HG03039 (cell line): ENCODE measurements at regions not wholly inside any gene's neighbourhood (a gene's known extent, or its start where the extent isn't known, plus 50 kb on each side); places are given as distances from the start of the nearest gene placed in this dataset.
A peak's percentile ranks its signal among the peaks of the same experiment; 100 is the strongest.
"Not testable (repeated sequence)": the region's sequence is repeated elsewhere in the genome, so short reads cannot be mapped to it uniquely, and the experiment has no call there.

Experiments
- ATAC-seq: cut with Tn5 transposase; IDR thresholded peaks from one replicate; pipeline ENCODE4 v1.9.1; 2021; ENCODE audit warnings: mild to moderate bottlenecking, moderate library complexity; ENCODE audit not compliant: unreplicated experiment

DNA sequence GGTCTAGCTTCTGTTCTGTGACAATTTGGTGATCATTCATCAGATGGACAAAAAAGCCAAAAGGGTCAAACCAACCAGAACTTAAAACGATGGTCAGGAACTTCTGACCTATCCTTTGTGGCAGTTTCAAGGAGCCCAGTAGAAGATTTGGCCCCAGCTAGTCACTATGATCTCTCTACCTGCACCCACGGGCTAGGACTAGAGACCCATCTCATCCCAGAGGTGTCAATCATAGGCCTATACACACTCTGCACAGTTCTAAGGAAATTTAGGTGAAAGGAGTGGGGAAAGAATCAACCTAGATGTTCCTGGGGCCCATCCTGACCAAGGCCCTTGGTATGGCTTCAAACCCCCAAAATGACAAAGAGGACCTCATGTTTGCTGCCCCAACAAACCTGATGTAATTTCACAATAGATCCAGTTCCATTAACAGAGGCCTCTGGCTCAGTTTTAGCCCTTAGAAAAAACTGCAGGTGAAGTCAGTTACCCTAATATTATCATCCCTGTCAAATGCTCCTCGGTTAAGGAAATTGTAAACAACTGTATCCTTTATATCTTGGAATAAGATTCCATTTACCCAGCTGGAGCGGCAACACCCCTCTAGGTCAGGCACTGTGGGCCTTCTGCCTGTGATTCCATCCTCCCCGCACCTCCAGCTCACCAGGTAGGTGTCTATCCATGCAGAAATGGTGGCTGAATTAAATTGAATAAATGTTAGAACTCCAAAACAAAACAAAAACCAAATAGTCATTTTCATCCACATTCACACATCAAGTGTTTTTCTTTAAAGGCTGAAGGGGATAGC is 138.7 kb downstream of the ENC1 start:
- ATAC-seq: no peak

DNA sequence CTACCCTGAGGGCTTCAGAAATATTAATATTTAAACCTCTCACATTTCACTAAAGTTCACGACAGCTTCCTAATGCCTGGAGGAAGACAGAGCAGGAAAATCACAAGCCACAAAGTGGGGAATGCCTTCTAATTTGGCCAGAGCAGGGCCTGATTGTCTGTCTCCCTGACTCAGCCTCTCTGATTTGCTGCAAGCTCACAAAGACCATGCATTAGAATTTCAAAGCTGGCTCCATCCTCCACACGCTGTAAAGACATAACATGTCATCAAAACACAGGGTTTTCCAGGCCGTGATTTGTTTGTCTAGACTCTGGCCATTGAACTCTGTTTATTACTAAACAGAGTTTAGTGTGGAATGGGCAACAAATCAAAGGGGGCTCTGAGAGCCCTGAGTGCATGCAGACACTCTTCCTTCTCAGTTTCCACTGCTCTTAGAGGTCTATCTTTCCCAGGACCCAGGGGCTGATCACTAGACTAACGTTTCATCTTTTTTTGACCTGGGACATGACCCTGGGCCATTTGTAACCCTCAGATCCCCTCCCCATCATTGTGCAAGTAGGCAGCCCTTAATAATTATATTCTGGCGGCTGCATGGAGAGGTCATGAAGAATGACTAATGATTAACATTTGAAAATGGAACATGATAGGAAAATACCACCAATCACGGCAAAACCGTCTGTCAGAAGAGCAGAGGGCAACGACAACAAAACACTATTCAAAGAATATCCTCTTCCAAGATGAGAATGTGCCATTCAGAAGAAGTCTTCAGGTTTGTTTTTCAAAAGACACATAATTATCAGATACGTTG is 140.2 kb downstream of the ENC1 start:
- ATAC-seq: no peak

DNA sequence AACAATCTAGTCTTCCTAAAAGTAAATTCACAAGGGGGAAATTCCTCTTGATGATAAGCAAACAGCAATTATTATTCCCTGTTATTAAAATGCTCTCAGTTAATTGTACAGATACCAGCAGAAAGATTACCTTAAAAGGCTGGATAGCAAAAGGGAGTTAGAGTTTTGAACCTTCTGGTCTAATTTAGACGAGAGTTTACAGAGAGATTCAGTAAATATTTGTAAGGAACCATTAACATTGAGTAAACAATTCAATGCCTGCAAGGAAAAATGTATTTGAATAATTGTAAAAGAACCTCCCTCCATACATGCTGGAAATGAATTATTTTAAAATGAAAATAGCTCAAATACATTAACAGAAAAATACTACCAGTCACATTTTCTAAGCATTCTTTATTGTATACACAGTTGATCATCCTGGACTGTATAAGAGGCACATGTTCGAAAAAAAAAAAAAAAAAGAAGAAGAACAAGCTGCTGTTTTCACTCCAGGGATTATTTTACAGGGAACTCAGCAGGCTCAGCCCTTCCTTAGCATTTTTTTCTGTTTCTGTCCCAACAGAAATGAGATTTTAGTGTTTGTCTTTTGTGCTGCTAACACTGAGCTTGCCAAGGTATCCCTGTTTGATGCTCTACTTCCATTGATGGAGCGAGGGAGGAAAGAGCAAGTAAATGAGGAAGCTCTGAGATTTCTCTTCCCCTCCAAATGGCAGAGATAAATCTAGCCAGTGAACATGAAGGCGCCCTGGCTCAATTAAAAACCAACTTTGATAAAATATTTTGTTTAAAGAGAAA is 141.1 kb downstream of the ENC1 start:
- no peak for ATAC-seq

DNA sequence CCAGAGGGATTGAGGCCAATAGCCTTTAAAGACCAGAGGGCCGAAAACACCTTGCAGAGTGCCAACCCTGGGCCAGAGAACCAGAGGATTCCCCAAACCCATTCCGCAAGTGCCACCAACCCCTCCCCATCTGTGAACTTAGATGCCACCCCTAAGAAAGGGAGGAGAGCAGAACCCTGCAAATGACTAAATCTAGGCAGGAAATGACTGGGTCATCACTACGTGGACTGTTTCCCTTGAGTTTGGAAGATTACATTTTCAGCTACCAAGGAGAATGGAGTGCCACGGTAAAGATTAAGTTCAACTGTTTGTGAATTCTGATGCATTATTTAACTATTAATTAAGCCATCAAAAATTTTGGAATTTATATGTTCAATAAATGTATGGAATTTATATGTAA is 142.8 kb downstream of the ENC1 start:
- no peak for ATAC-seq

DNA sequence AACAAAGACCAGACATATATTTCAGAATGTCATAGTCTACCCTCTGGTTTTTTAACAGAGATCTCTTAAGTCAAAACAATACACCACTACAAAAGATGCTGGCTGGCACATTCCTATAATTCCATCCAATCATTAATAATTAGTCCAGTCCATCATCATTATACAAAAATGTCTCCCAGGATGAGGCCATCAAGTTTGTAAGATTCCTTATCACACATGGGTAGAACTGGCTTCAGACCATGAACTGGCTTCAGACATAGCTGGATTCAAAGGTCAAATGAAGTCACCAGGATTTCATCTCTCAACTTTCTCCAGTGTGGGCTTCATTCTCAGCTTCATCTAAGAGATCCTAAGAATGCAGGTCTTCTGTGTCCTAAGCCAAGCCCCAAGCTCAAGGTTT is 147.1 kb downstream of the ENC1 start:
- no peak for ATAC-seq

DNA sequence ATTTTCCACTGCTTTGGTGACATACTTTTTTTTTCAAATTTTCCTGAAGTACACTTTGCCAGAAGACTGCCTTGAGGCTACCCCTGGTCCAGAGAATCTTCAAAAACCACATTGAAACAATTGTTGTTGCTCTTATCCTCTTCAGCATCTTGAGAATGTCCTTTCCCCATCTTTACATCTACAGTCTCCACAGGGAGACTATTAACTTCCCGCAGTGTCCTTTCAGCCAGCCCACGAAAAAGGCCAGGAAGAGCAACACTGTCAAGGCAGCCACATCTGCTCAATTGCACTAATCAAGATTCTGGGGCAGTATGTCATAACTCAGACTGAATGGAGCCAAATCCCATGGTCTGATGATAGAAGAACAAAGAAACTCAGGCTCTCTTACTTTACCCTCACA is 148.3 kb downstream of the ENC1 start:
- ATAC-seq: no peak

DNA sequence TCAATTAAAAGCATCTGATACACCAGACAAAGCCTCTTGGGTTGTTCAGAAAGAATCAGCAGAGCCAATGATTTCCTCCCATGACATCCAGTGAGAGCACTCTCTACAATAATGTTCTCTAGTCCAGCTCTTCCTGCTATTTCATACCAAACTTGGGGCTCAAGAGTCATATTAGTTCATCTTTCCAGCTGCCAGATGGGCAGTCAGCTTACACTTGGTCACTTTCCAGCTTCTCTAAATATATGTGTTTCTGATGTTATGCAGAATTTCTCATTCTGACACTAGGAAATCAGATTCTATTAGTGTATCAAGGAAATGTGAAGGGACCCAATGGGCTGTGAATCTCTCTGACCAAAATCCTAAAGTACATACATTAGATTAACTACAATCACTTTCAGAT is 148.9 kb downstream of the ENC1 start:
- no peak for ATAC-seq

DNA sequence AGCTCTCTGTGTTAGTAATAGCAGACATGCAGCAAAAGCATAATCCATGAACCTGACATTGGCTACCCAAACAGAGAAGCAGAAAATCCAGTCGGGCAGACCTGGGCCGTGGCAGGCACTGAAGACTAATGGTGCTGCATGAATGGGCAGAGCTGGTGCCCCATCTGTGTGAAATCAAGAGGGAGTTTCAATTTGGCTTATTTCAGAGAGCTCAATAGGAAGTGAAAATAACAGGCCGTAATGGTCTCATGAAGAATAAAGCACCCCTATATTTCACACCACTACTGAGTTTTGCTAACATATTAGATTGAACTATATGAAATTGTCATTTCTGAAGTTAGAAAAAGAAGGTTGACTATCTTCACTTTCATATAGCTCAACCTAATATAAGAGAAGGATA is 149.7 kb downstream of the ENC1 start:
- ATAC-seq: peak; percentile 70

DNA sequence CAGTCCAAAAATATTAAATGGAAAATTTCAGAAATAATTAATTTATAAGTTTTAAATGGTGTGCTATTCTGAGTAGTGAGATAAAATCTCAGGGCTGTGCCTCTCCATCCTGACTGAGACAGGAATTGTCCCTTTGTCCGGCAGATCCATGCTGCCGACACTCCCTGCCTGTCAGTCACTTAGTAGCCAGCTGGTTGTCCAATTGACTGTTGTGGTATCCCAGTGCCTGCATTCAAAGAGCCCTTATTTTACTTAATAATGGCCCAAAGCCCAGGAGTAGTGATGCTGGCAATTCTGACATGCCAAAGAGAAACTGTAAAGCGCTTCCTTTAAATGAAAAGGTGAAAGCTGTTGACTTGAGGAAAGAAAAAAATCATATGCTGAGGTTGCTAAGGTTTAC is 157.5 kb downstream of the ENC1 start:
- no peak for ATAC-seq

DNA sequence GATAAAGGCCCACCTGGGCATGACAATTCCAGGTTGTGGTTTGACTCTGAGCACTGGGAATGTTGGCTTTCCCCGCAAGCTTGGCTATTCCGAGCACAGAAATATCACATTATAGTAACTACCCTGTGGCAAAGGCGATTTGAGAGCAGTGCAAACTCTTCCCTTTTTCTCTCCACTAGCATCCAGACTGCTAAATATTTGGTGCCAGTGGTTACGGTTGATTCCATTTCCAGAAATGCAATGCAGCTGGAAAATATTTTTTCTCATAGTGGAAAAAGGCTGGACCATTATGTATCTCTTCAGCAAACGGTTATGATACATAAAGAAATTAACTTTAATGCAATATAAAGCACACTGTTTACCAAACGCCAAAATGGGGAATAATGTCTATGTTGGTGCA is 158.0 kb downstream of the ENC1 start:
- no peak for ATAC-seq

DNA sequence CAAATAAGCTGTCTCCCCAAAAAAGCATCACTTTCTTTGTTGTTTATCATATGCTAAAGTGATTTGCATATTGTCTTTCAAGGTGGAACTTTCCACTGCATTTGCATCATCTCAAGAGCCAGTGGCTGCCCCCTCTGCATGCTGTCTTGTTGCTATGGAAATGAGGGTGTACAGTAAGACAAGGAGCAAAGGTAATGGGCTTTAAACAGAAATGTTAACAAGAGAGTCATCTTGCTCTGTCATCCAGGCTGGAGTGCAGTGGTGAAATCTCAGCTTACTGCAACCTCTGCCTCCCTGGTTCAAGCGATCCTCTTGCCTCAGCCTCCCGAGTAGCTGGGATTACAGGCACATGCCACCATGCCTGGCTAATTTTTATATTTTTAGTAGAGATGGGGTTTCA is 159.2 kb downstream of the ENC1 start:
- ATAC-seq: not testable (repeated sequence)

DNA sequence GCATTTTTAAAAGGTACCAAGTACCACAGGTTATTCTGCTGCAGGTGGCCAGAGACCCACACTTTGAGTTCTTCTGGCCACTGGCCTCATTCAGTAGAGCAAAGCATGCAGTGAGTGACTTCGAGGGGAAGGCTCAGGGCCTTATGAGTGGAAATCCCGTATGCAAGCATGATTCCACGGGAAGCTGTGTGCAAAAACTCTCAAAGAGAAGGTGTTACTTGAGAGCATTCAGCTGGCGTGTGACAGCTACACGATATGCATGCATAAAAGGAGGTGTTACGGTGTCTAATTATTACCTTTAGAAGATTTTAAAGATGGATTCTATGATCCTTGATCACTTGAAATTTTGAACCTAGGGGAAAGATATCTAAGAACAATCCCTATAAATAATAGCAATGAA is 160.3 kb downstream of the ENC1 start:
- no peak for ATAC-seq

DNA sequence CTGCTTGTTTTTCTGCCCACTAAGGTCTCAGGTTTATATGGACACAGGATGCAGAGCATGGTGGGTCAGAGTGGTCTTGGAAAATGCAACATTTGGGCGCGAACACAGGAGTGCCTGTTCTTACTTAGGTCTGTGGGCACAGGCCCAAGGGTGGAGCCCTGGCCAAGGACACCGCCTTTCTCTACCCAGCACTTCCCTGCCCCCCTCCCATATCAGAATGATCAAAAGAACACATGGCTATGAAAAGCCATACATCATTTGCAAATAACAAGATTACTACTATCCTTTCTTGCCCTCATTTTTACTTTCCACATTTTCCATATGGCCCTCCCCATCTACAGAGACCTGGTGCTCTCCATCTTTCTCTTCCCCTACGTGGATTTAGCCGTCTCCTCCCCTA is 162.2 kb downstream of the ENC1 start:
- no peak for ATAC-seq

DNA sequence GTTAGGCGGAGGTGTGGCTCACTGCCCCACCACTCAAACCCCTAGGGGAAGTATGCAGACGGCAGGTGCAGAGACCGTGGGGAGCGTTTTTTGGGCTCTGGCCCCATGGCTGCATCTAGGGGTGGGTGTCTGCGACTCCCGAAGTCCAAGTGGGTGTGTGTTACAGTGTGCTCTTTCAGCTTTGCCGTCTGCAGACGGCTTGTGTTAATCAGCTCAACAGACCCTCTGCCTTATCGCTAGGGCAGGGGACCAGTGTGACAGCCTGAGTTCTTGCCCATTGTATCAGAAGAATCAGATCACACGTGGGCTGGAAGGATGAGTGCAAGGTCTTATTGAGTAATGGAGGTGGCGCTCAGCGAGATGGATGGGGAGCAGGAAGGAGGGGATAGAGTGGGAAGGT is 162.8 kb downstream of the ENC1 start:
- no peak for ATAC-seq

DNA sequence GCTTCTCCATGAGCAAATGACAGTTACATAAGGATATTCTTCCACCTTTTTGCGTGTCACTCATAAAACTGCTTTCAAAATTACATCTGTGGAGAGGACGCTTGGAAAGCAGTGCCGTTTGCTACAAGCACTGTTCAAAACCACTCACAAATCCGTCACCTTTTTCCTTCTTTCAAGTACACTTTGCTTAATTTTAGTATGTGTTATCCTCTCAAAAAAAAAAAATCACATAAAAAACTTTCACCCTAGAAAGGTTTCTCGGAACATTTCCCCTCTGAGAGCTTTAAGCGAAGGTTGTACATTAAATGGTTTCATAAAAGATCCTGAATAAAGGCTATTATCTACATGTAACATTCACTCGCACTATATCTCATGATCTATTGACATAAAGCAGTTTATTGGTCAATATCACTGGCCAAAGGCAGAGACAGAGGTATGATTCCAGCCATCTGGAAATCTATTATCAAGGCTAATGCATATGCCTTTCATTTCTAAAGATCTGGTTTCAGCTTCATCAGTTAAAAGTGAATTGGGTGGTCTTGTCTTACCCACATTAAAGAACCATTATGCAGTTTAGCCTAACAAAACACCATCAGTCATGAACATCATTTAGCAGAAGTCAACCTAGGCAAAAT is 163.6 kb downstream of the ENC1 start:
- no peak for ATAC-seq

DNA sequence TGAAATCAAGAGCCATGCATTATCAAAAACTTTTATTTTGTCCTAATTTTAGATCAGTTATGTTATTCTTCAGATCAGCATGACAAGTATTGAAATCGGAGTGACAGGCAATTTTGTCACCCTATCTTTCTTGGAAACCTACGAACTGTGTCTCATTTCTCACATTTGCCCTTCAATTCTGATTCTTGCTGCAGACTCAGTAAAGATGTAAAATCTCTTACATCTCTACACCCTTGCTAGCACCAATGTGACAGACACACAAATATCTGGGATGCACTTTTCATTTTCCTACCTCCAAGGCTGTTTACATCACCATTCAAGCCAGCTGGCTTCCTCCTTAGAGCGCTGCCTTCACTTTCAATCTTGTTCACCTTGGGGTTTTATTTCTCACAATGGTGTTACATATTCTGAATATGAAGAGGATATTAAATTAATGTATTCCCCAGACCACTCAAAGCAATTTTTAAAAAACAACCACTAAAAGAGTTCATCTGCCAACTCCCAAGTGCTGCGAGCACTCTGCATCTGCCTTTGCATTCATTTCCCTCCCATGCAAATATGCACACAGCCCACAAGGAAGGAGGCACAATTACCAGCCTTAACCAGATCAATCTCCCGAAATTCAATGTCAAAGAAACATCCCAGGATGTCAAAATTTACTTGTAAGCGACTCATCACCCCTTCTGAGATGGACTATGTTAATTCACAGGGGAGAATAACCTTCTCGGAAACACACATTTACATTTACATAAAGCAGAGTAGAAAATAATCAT is 164.3 kb downstream of the ENC1 start:
- no peak for ATAC-seq

DNA sequence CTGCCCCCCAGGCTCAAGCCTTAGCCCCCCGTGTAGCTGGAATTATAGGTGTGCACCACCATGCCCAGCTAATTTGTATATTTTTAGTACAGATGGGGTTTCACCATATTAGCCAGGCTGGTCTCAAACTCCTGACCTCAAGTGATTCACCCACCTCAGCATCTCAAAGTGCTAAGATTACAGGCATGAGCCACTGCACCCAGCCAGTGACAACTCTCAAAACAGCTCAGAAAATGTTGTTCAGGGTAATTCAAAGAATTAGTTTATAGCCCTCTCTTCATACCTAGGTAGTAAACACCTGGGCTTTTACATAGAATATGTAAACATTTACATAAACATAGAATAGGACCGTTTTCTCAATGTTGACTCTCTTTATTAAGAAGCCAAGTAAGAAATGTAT is 168.7 kb downstream of the ENC1 start:
- no peak for ATAC-seq

DNA sequence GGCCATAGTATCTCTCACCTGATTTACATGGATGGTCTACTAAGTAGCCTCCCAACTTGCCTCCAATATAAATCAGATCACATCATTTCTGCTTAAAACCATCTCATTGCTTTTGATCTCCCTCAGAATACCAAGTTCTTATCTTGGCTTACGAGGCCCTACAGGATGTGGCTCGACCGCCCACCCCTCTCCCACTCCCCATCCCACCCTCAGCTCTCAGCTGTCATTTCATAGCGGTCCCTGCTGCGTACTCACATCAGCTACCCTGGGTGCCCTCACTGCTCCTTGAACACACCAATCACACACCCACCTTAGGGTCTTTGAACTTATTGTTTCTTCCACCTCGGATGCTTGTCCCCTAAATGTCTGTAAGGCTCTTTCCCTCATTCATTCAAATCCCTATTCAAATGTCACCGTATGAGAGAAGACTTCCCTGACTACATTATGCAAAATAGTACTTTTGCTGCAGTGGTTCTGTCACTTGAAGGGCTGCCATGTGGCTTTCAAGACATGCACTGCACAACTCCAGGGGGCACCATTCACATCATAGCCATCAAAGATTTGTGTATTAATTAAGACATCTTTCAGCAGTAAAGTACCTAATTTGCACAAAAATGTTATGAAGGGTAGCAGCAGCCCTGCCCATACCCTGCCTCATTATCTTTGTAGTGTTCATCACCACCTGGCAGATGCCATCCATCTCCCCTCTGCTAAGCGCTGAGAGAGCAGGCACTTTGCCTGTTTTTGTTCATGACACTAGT is 171.1 kb downstream of the ENC1 start:
- no peak for ATAC-seq

DNA sequence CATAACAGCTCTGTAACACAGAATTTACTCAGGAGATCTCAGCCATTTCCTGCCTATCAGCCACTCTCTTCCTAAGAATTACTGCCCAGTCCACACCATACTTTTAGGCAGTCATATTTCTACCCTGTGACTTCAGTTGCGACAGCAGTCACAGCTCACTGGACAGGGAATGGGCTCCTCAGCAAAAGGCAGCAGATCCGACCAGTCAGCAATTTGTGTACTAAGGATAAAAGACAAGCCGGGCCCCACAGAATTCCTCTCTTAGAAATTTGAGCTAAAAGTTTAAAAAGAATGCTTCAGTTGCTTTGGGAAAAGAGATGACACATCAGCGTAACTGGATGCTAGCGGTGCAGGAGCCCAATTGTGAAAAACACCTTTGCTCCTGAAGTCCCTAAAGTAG is 172.1 kb downstream of the ENC1 start:
- ATAC-seq: no peak

DNA sequence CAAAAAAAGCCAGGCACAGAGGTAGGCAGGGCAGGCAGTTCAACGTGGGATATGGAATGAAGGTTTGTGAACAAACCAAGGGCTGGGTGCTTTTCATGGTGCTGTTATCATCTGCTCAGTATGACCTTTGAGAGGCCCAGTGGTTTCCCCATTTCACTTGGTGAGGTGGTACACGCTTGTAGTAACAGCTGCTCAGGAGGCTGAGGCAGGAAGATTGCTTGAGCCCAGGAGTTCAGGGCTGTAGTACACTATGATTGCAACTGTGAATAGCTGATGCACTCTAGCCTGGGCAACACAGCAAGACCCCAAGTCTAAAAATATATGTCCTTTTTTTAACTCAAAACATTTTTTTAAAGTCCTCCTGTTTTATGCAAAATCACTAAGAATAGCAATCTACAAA is 174.8 kb downstream of the ENC1 start:
- ATAC-seq: no peak
